Keratinocyte (primary cell): ENCODE measurements at regions not wholly inside any gene's neighbourhood (a gene's known extent, or its start where the extent isn't known, plus 50 kb on each side); places are given as distances from the start of the nearest gene placed in this dataset.

Source experiments
- DNase-seq: peaks from one replicate; pipeline ENCODE4 v3.0.0-alpha.2; 2011; ENCODE audit warnings: low read depth, missing footprints, low spot score
- FAIRE-seq: peaks from 2 replicates; lab custom pipeline; 2011; peaks lifted over from hg19 to GRCh38; lab: Jason Lieb, UNC
- H2AFZ ChIP-seq: 2 replicates; pipeline ENCODE4 v1.6.0; 2012; ENCODE audit warnings: low read length, control low read depth, inconsistent platforms; ENCODE audit not compliant: control insufficient read depth
- H3K27ac ChIP-seq: 2 replicates; pipeline ENCODE4 v1.5.1; 2011; ENCODE audit warnings: low read length; ENCODE audit not compliant: control insufficient read depth, insufficient read depth
- H3K27me3 ChIP-seq: 3 replicates; pipeline ENCODE4 v1.6.0; 2011; ENCODE audit warnings: low read length; ENCODE audit not compliant: control insufficient read depth, insufficient read depth; ENCODE audit errors: extremely low read depth
- H3K36me3 ChIP-seq, 2 experiments: 2 replicates in 1 of 2; 3 replicates in 1 of 2; pipeline ENCODE4 v1.5.1; 2011; ENCODE audit warnings: low read length in 2 of 2, mild to moderate bottlenecking in 1 of 2; ENCODE audit not compliant: control insufficient read depth in 2 of 2, insufficient read depth in 2 of 2; ENCODE audit errors: extremely low read depth in 1 of 2
- H3K4me1 ChIP-seq: 3 replicates; pipeline ENCODE4 v1.5.1; 2011; ENCODE audit warnings: low read length; ENCODE audit not compliant: control insufficient read depth, insufficient read depth; ENCODE audit errors: extremely low read depth
- H3K4me2 ChIP-seq: 3 replicates; pipeline ENCODE4 v1.6.0; 2011; ENCODE audit warnings: low read depth, low read length; ENCODE audit not compliant: control insufficient read depth, insufficient read depth; ENCODE audit errors: extremely low read depth
- H3K4me3 ChIP-seq, 3 experiments: fragments of 200-600 bp in 1 of 3; sonication (generic) in 1 of 3; 2 replicates in 2 of 3; 3 replicates in 1 of 3; pipeline ENCODE4 v1.5.1; 2011 to 2016; ENCODE audit warnings: low read length in 3 of 3, mild to moderate bottlenecking in 3 of 3, control low read depth in 2 of 3, inconsistent platforms in 1 of 3, low read depth in 1 of 3, mixed read lengths in 1 of 3, mixed run types in 1 of 3, moderate library complexity in 1 of 3; ENCODE audit not compliant: control insufficient read depth in 2 of 3, insufficient read depth in 2 of 3; ENCODE audit errors: extremely low read depth in 1 of 3
- H3K79me2 ChIP-seq: 2 replicates; pipeline ENCODE4 v1.6.0; 2012; ENCODE audit warnings: low read length; ENCODE audit not compliant: control insufficient read depth, insufficient read depth
- H3K9ac ChIP-seq: 3 replicates; pipeline ENCODE4 v1.6.0; 2011; ENCODE audit warnings: low read length; ENCODE audit not compliant: control insufficient read depth, insufficient read depth; ENCODE audit errors: extremely low read depth
- H3K9me1 ChIP-seq: 3 replicates; pipeline ENCODE4 v1.6.0; 2011; ENCODE audit warnings: low read length; ENCODE audit not compliant: control insufficient read depth, insufficient read depth; ENCODE audit errors: extremely low read depth
- H3K9me3 ChIP-seq: 2 replicates; pipeline ENCODE4 v1.5.1; 2012; ENCODE audit warnings: low read depth, low read length; ENCODE audit not compliant: control insufficient read depth
- H4K20me1 ChIP-seq: 3 replicates; pipeline ENCODE4 v1.6.0; 2011; ENCODE audit warnings: low read length; ENCODE audit not compliant: control insufficient read depth, insufficient read depth; ENCODE audit errors: extremely low read depth
- EZH2 ChIP-seq: IDR thresholded peaks from one replicate; pipeline ENCODE4 v1.6.1; 2012; ENCODE audit warnings: inconsistent platforms, mild to moderate bottlenecking, low read length, moderate library complexity
- dilution Hi-C: fragments of 300-500 bp; cut with MboI; formaldehyde crosslinking; loops from one replicate; pipeline ENCODE4 v1.7.0; 2020; ENCODE audit warnings: low sequenced_read_pairs; ENCODE audit not compliant: extremely low pct_ligation_motif_present
- TF ChIP-seq, protein P1 (sequence below), 3 experiments: IDR thresholded peaks in 1 of 3; conservative IDR thresholded peaks in 1 of 3; optimal IDR thresholded peaks in 1 of 3; 2 replicates in 2 of 3; 3 replicates in 1 of 3; pipeline versions ENCODE3 to v1.5.1; 2011; ENCODE audit warnings: low read length in 3 of 3, mild to moderate bottlenecking in 3 of 3, moderate library complexity in 2 of 3, control low read depth in 1 of 3, inconsistent platforms in 1 of 3; ENCODE audit not compliant: insufficient read depth in 2 of 3; ENCODE audit errors: extremely low read depth in 1 of 3

DNA sequence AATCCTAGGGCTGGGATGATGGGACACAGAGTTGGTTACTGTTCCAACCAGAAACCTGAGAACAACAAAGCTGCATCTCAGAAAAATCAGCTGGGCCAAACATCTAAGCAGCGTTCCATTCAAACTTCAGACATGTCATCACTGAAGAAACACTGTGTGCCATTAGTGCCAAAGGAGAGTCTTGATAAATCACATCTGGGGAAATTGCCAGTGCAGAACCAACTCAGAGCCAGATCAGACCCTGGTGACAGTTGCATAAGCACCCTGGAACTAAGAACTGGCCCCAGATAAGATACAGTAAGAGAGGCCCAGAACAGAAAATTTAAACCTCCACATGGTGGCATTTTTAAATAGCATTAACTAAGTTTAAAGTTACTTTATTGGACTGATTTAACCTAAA, 482.8 kb downstream of the PRKD1 start:
- Histone ChIP-seq H2AFZ (no peak overlapping the region), H3K27me3 (no peaks in the 10 kb centered on the region), H3K4me3 (no peak overlapping the region), H3K4me2 (no peak overlapping the region), H3K9ac (no peak overlapping the region), H3K27ac (no peak overlapping the region), H3K9me1 (no peaks in the 10 kb centered on the region), H3K9me3 (no peaks in the 10 kb centered on the region), H3K36me3 (no peaks in the 10 kb centered on the region), H3K79me2 (no peaks in the 10 kb centered on the region), H4K20me1 (no peaks in the 10 kb centered on the region), H3K4me1 (no peaks in the 10 kb centered on the region)
- dilution Hi-C loops: no loop called here
- FAIRE-seq (no peak), DNase-seq (no peak)
- TF ChIP-seq EZH2: no peak
- TF ChIP-seq, protein P1, sequence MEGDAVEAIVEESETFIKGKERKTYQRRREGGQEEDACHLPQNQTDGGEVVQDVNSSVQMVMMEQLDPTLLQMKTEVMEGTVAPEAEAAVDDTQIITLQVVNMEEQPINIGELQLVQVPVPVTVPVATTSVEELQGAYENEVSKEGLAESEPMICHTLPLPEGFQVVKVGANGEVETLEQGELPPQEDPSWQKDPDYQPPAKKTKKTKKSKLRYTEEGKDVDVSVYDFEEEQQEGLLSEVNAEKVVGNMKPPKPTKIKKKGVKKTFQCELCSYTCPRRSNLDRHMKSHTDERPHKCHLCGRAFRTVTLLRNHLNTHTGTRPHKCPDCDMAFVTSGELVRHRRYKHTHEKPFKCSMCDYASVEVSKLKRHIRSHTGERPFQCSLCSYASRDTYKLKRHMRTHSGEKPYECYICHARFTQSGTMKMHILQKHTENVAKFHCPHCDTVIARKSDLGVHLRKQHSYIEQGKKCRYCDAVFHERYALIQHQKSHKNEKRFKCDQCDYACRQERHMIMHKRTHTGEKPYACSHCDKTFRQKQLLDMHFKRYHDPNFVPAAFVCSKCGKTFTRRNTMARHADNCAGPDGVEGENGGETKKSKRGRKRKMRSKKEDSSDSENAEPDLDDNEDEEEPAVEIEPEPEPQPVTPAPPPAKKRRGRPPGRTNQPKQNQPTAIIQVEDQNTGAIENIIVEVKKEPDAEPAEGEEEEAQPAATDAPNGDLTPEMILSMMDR (optimal IDR thresholded peaks at IDR 0.05 in 1 of 3, IDR thresholded peaks at IDR 0.05 in 1 of 3, conservative IDR thresholded peaks at IDR 0.05 in 1 of 3; ENCODE audit: extremely low read depth in 1 of 3, insufficient read depth in 2 of 3, low read length in 3 of 3): no peak

DNA sequence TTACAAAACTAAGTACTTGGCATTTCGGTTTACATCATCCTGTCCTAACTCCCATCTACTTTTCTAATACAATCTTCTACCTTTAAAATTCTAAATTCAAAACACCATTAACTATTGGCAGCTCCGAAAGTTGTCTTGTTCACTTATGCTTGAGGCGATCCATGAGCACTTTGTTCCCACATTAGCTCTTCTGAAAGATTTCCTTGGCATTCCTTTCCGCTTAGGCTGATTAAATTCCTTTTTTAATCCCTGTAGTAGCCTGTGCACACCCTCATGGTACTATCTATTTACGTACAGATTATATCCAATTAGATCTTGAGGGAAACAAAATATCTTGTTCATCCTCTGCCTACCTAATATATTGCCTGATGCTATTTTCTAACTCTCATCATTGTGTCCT, 480.7 kb downstream of the PRKD1 start:
- FAIRE-seq: no peak

More for the DNA sequence above, 480.7 kb downstream of the PRKD1 start:
- Histone ChIP-seq H3K9ac (no peak overlapping the region), H3K9me3 (no peaks in the 10 kb centered on the region), H3K4me1 (no peaks in the 10 kb centered on the region), H3K4me3 (no peak overlapping the region), H3K27ac (no peak overlapping the region), H3K27me3 (no peaks in the 10 kb centered on the region), H2AFZ (no peak overlapping the region), H3K9me1 (no peaks in the 10 kb centered on the region), H3K79me2 (no peaks in the 10 kb centered on the region), H3K36me3 (no peaks in the 10 kb centered on the region), H4K20me1 (no peaks in the 10 kb centered on the region), H3K4me2 (no peak overlapping the region)
- dilution Hi-C loops: no loop called here
- TF ChIP-seq EZH2: no peak
- TF ChIP-seq, protein P1 (optimal IDR thresholded peaks at IDR 0.05 in 1 of 3, IDR thresholded peaks at IDR 0.05 in 1 of 3, conservative IDR thresholded peaks at IDR 0.05 in 1 of 3; ENCODE audit: extremely low read depth in 1 of 3, insufficient read depth in 2 of 3, low read length in 3 of 3): no peak
- DNase-seq: no peak
